Osteocyte (in vitro differentiated cells): ENCODE measurements at regions not wholly inside any gene's neighbourhood (a gene's known extent, or its start where the extent isn't known, plus 50 kb on each side); places are given as distances from the start of the nearest gene placed in this dataset.

Experiments used
- DNase-seq: peaks from one replicate; pipeline ENCODE4 v3.0.0; 2021; ENCODE audit warnings: mixed read lengths; ENCODE audit not compliant: unreplicated experiment; ENCODE audit errors: extremely low spot score
- H3K27ac Mint-ChIP-seq: one replicate; pipeline ENCODE4 v1.8.0; 2021; ENCODE audit warnings: mild to moderate bottlenecking, mixed read lengths; ENCODE audit not compliant: unreplicated experiment
- H3K27me3 Mint-ChIP-seq: one replicate; pipeline ENCODE4 v1.8.0; 2021; ENCODE audit warnings: mixed read lengths; ENCODE audit not compliant: unreplicated experiment
- H3K36me3 Mint-ChIP-seq: one replicate; pipeline ENCODE4 v1.8.0; 2021; ENCODE audit warnings: mixed read lengths; ENCODE audit not compliant: unreplicated experiment
- H3K4me1 Mint-ChIP-seq: one replicate; pipeline ENCODE4 v1.8.0; 2021; ENCODE audit warnings: mixed read lengths; ENCODE audit not compliant: unreplicated experiment
- H3K4me3 Mint-ChIP-seq: one replicate; pipeline ENCODE4 v1.8.0; 2021; ENCODE audit warnings: mild to moderate bottlenecking, moderate library complexity, mixed read lengths; ENCODE audit not compliant: unreplicated experiment
- H3K9me3 Mint-ChIP-seq: one replicate; pipeline ENCODE4 v1.8.0; 2021; ENCODE audit warnings: mixed read lengths; ENCODE audit not compliant: unreplicated experiment
- TF ChIP-seq, protein P1 (sequence below): fragments of 200-600 bp; sonication (generic); IDR thresholded peaks from 2 replicates; pipeline ENCODE4 v1.5.0; 2021; ENCODE audit warnings: antibody characterized with exemption, mild to moderate bottlenecking, moderate library complexity

- Mint-ChIP-seq H3K27ac (no peak overlapping the region), H3K4me1 (no peaks in the 10 kb centered on the region), H3K4me3 (no peak overlapping the region), H3K27me3 (no peaks in the 10 kb centered on the region), H3K9me3 (peaks cover 5% of the 10 kb centered on the region), H3K36me3 (no peaks in the 10 kb centered on the region)
- no peak for DNase-seq
- TF ChIP-seq, protein P1, sequence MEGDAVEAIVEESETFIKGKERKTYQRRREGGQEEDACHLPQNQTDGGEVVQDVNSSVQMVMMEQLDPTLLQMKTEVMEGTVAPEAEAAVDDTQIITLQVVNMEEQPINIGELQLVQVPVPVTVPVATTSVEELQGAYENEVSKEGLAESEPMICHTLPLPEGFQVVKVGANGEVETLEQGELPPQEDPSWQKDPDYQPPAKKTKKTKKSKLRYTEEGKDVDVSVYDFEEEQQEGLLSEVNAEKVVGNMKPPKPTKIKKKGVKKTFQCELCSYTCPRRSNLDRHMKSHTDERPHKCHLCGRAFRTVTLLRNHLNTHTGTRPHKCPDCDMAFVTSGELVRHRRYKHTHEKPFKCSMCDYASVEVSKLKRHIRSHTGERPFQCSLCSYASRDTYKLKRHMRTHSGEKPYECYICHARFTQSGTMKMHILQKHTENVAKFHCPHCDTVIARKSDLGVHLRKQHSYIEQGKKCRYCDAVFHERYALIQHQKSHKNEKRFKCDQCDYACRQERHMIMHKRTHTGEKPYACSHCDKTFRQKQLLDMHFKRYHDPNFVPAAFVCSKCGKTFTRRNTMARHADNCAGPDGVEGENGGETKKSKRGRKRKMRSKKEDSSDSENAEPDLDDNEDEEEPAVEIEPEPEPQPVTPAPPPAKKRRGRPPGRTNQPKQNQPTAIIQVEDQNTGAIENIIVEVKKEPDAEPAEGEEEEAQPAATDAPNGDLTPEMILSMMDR, result no peak
These were observed 850.9 kb upstream of the PCDH9 start for GRCh38 chr13:68081061-68081460.

GRCh38 chr13:68078874-68079273 is 848.7 kb upstream of the PCDH9 start:
- TF ChIP-seq, protein P1, result no peak
- H3K36me3 Mint-ChIP-seq, result no peaks in the 10 kb centered on the region
- H3K4me1 Mint-ChIP-seq, result no peaks in the 10 kb centered on the region
- peaks cover under 1% of the 10 kb centered on the region for H3K9me3 Mint-ChIP-seq
- no peak for DNase-seq
- no peak overlapping the region for H3K4me3 Mint-ChIP-seq
- no peak overlapping the region for H3K27ac Mint-ChIP-seq
- H3K27me3 Mint-ChIP-seq, result no peaks in the 10 kb centered on the region

- no peak overlapping the region for H3K27ac Mint-ChIP-seq
- TF ChIP-seq, protein P1, result no peak
- no peaks in the 10 kb centered on the region for H3K4me1 Mint-ChIP-seq
- no peaks in the 10 kb centered on the region for H3K27me3 Mint-ChIP-seq
- H3K4me3 Mint-ChIP-seq, result no peak overlapping the region
- no peak for DNase-seq
- H3K9me3 Mint-ChIP-seq, result no peaks in the 10 kb centered on the region
- H3K36me3 Mint-ChIP-seq, result no peaks in the 10 kb centered on the region
These were observed 848.3 kb upstream of the PCDH9 start for GRCh38 chr13:68078469-68078868.

GRCh38 chr13:68076046-68076445 is 845.9 kb upstream of the PCDH9 start:
- Mint-ChIP-seq H3K4me1 (no peaks in the 10 kb centered on the region), H3K27me3 (no peaks in the 10 kb centered on the region), H3K9me3 (no peaks in the 10 kb centered on the region), H3K36me3 (no peaks in the 10 kb centered on the region), H3K27ac (no peak overlapping the region), H3K4me3 (no peak overlapping the region)
- TF ChIP-seq, protein P1, result no peak
- no peak for DNase-seq

DNA sequence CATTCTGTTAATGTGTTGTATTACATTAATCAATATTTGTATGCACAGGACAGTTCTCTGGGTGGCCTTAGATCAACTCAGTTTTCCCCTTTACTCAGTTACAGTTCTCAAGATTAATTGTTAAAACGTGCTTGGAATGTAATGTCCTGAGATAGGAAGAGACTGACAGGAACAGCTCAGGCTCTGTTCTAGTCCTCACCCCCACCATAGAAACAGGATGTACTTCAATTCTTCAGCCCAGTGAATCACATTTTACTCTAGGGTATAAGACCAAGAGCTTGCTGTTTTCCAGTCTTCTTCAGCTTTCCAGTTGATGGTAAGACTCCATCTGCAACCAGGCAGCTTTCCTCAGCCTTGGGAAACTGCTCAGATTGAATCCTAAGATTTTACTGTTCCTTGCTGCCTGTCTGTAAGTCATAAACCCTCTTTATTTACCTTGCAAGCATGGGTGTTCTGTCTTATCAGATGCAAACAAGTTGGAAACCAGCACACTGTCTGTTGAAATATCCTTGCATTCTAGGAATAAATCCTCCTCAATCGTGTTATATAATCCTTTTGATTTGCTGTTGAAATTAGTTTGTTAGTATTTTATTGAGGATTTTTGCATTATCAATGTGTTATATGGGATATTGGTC is 836.9 kb upstream of the PCDH9 start:
- Mint-ChIP-seq H3K36me3 (no peaks in the 10 kb centered on the region), H3K9me3 (no peaks in the 10 kb centered on the region), H3K27me3 (no peaks in the 10 kb centered on the region), H3K4me1 (peaks cover 4% of the 10 kb centered on the region), H3K27ac (no peak overlapping the region), H3K4me3 (no peak overlapping the region)
- DNase-seq, result no peak
- TF ChIP-seq, protein P1, result no peak
